Uterus (tissue), 3 donors: ENCODE measurements at regions not wholly inside any gene's neighbourhood (a gene's known extent, or its start where the extent isn't known, plus 50 kb on each side); places are given as distances from the start of the nearest gene placed in this dataset.
A peak's percentile ranks its signal among the peaks of the same experiment; 100 is the strongest.

Experiments used
- DNase-seq, 2 donors: peaks; one replicate each; pipeline ENCODE4 v3.0.0-alpha.2; 2019 to 2020
- H3K27ac ChIP-seq, 2 donors: fragments of 200-600 bp; sonication (generic); 1 replicate in 1 of 2; 2 replicates in 1 of 2; pipeline ENCODE4 v1.5.1; 2016 to 2018
- H3K27me3 ChIP-seq, 2 donors: fragments of 200-600 bp; sonication (generic); one replicate each; pipeline ENCODE4 v1.5.1; 2018 to 2019; ENCODE audit warnings: control low read depth in 1 of 2
- H3K36me3 ChIP-seq, 2 donors: fragments of 200-600 bp; sonication (generic); one replicate each; pipeline ENCODE4 v1.5.1; 2019; ENCODE audit warnings: control low read depth in 1 of 2
- H3K4me1 ChIP-seq, 2 donors: fragments of 200-600 bp; sonication (generic); one replicate each; pipeline ENCODE4 v1.5.1; 2018 to 2019; ENCODE audit warnings: control low read depth in 1 of 2
- H3K4me3 ChIP-seq, 2 donors: fragments of 200-600 bp; sonication (generic); 1 replicate in 1 of 2; 2 replicates in 1 of 2; pipeline ENCODE4 v1.5.1; 2018 to 2019; ENCODE audit warnings: mild to moderate bottlenecking in 1 of 2
- H3K9me3 ChIP-seq, 2 donors: fragments of 200-600 bp; sonication (generic); one replicate each; pipeline ENCODE4 v1.5.1; 2019; ENCODE audit warnings: control low read depth in 1 of 2
- POLR2A ChIP-seq, 2 donors: fragments of 450-650 bp; IDR thresholded peaks; one replicate each; pipeline ENCODE4 v1.6.1; 2016; ENCODE audit warnings: antibody characterized with exemption in 2 of 2, mild to moderate bottlenecking in 1 of 2, moderate library complexity in 1 of 2
- intact Hi-C: fragments of 100-400 bp; cut with DNase I; formaldehyde crosslinking; loops from one replicate; pipeline ENCODE4 v1.15.1; 2023; ENCODE audit warnings: low total_unique reads
- TF ChIP-seq, protein P1 (sequence below), 4 experiments: fragments of 200-600 bp in 2 of 4; fragments of 450-650 bp in 2 of 4; sonication (generic) in 2 of 4; IDR thresholded peaks; one replicate each; pipeline ENCODE4 v1.5.1; 2016 to 2019; ENCODE audit warnings: antibody characterized with exemption in 4 of 4, mild to moderate bottlenecking in 2 of 4, moderate library complexity in 1 of 4
- donor health status: DM: yes; HTN: yes; CAD: no.

DNA sequence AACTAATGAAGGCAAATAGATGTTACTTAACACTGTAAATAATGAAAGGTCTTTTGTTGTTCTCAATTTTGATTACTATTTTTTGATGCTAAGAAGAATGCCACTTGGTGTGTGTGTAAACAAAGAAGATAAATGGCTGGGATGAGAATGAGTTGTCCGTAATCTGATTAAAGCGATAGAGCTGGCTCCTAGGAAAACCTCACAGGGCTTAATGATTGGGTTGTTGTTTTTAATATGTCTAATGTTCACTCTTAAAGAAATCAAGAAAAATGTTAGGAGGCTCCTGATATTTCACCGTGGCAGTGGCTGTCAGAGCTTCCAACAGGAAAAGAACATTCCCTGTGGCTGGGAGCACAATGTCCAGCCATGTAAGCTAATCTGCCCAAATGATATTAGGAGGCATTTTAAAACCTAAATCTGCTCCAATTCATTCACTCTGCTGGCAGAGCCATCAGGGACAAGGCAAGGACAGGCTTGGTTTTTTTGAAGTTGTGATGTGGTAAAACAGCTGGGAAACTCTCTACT, 243.9 kb downstream of the SNX10 start:
- Histone ChIP-seq H3K27me3 (peaks cover 0 to 19% of the 10 kb centered on the region in 2 donors), H3K4me1 (no peaks in the 10 kb centered on the region), H3K4me3 (no peak overlapping the region), H3K9me3 (no peaks in the 10 kb centered on the region), H3K36me3 (no peaks in the 10 kb centered on the region), H3K27ac (peak overlapping the region in 1 of 2 donors; percentile 35)
- no peak for DNase-seq
- intact Hi-C loops = no loop called here
- TF ChIP-seq, protein P1, sequence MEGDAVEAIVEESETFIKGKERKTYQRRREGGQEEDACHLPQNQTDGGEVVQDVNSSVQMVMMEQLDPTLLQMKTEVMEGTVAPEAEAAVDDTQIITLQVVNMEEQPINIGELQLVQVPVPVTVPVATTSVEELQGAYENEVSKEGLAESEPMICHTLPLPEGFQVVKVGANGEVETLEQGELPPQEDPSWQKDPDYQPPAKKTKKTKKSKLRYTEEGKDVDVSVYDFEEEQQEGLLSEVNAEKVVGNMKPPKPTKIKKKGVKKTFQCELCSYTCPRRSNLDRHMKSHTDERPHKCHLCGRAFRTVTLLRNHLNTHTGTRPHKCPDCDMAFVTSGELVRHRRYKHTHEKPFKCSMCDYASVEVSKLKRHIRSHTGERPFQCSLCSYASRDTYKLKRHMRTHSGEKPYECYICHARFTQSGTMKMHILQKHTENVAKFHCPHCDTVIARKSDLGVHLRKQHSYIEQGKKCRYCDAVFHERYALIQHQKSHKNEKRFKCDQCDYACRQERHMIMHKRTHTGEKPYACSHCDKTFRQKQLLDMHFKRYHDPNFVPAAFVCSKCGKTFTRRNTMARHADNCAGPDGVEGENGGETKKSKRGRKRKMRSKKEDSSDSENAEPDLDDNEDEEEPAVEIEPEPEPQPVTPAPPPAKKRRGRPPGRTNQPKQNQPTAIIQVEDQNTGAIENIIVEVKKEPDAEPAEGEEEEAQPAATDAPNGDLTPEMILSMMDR (IDR thresholded peaks at IDR 0.05) = no peak
- no peak for TF ChIP-seq POLR2A (IDR thresholded peaks at IDR 0.05)

DNA sequence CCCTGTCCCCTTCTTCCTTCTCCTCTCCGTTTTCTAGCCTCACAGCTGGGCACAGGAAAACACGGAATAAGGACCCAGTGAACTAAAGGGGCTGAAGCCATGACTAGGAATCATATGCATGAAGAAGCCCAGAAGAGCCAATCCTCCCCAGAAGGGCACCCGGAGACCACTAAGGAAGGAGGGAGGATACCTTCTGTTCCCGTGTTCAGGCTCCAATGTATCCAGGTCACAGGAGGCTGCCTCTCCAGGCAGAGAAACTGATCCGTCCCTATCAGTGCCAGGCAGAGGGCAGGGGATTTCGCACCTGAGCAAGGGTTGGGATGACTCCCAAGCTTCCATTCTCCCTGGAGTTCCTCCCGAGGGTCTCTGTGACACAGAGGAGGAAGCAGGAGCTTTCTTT, 246.6 kb downstream of the SNX10 start:
- peak overlapping the region in 1 of 2 donors; percentile 34 for H3K27ac ChIP-seq
- no peaks in the 10 kb centered on the region for H3K4me1 ChIP-seq
- intact Hi-C loops = no loop called here
- DNase-seq = no peak
- peaks cover 0 to 12% of the 10 kb centered on the region in 2 donors for H3K27me3 ChIP-seq
- H3K9me3 ChIP-seq = no peaks in the 10 kb centered on the region
- H3K36me3 ChIP-seq = no peaks in the 10 kb centered on the region
- no peak for TF ChIP-seq POLR2A (IDR thresholded peaks at IDR 0.05)
- TF ChIP-seq, protein P1 (IDR thresholded peaks at IDR 0.05) = no peak
- no peak overlapping the region for H3K4me3 ChIP-seq

DNA sequence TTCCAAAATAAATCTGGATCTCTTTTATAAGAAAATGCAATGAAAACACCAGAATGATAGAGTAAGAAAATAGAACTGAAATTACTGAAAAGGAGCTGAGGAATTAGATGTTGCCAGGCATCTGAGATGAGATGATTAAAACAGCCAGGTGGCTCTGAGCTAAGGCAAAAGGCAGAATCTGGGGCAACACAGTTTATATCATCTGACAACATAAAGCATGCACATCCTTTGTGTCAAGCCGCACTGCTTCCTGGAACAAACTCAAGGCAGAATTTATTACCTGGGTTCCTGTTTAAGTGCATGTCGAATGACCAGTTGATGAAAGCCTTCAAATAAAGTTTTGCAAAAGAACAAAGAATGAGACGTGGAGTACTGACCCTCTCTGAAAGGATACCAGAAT, 247.0 kb downstream of the SNX10 start:
- no peak for DNase-seq
- Histone ChIP-seq H3K4me3 (no peak overlapping the region), H3K4me1 (no peaks in the 10 kb centered on the region), H3K27ac (peak overlapping the region in 1 of 2 donors; percentile 34), H3K36me3 (no peaks in the 10 kb centered on the region), H3K9me3 (no peaks in the 10 kb centered on the region), H3K27me3 (peaks cover 0 to 12% of the 10 kb centered on the region in 2 donors)
- intact Hi-C loops = no loop called here
- no peak for TF ChIP-seq POLR2A (IDR thresholded peaks at IDR 0.05)
- TF ChIP-seq, protein P1 (IDR thresholded peaks at IDR 0.05) = no peak

DNA sequence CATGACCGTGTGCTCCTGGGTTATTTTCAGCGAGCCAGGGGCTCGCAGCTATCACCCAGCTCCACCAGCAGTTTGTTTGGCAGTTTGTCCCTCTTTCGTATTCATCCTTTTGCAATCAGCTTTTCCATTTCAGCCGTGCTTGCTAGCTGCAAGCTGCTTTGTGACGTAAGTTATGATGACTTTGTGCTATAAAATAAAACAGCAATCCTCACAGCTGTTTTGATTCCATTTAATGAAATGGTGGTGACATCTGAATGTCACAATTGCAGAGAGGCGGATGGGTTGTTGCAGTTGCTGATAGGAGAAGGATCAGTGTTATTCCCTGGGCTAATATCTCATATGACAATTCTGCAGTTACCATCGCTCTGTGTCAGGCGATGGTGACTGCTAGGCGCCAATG, 251.7 kb downstream of the SNX10 start:
- H3K27me3 ChIP-seq = no peaks in the 10 kb centered on the region
- no peak overlapping the region for H3K27ac ChIP-seq
- H3K36me3 ChIP-seq = no peaks in the 10 kb centered on the region
- H3K4me1 ChIP-seq = no peaks in the 10 kb centered on the region
- H3K4me3 ChIP-seq = no peak overlapping the region
- DNase-seq = no peak
- H3K9me3 ChIP-seq = peaks cover 0 to 3% of the 10 kb centered on the region in 2 donors
- intact Hi-C loops = no loop called here
- TF ChIP-seq, protein P1 (IDR thresholded peaks at IDR 0.05) = no peak

DNA sequence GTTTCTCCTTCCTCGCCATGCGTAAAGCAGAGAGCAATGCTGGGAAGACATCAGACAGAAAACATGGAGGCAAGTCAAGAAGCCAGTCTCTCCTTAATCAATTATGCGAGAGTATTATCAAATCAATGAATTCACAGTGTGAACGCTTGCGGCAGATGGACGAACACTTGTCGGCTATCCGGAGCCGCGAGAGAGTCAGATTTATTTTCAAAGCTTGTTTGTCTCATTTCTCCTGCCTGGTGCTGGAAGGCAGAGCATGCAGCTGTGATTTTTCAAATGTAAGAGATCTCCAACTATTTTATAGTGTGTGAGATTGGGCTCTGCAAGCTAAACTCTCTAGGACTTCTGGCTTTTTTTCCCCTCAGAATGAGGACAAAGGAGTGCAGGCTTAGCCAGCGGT, 252.3 kb downstream of the SNX10 start:
- no peaks in the 10 kb centered on the region for H3K27me3 ChIP-seq
- no peaks in the 10 kb centered on the region for H3K36me3 ChIP-seq
- intact Hi-C loops = no loop called here

More for the DNA sequence above, 252.3 kb downstream of the SNX10 start:
- DNase-seq = no peak
- no peak overlapping the region for H3K27ac ChIP-seq
- TF ChIP-seq POLR2A (IDR thresholded peaks at IDR 0.05) = no peak
- TF ChIP-seq, protein P1 (IDR thresholded peaks at IDR 0.05) = no peak
- H3K4me3 ChIP-seq = no peak overlapping the region
- H3K9me3 ChIP-seq = peaks cover 0 to 3% of the 10 kb centered on the region in 2 donors
- H3K4me1 ChIP-seq = no peaks in the 10 kb centered on the region
